ENCODE measurements at regions not wholly inside any gene's neighbourhood (a gene's known extent, or its start where the extent isn't known, plus 50 kb on each side); places are given as distances from the start of the nearest gene placed in this dataset.

DNA sequence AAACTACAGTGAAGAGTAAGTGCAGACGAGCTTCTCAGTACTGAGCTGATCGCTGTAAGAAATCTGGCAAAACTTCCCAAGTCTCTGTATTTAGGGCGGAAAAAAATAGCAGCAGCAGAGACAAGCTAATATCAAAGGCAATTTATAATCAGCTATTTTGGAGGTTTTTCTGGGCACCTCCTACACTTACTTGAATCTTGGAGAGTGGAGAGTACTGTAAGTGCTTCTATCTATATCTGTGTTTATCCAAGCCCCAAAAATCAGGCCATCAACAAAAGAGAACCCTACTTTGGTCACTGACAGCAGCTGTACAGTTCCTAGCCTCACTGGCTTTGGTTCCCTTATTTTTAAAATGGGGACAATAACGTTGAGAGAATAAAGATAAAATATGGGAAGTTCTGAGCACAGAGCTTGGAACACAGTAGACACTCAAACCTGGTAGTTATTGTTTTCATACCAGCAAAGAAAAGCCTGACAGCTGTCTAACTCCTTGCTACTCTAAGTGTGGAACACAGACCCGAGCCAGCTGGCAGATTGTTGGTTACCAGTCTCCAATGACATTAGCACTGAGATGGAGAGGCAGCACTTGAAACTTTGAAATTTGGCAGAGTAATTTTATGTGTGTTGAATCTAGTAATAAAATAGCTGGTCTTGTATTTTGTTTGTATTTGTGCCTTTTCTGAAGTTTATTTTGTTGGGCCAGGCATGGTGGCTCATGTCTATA, 96.0 kb upstream of the SLC28A3 start:
- TF ChIP-seq GATA3 (IDR thresholded peaks at IDR 0.05; ENCODE audit: low read depth, low read length), result no peak
- TF ChIP-seq GATA2 (IDR thresholded peaks at IDR 0.05; ENCODE audit: low read depth, low read length), result no peak
